ENCODE measurements at regions not wholly inside any gene's neighbourhood (a gene's known extent, or its start where the extent isn't known, plus 50 kb on each side); places are given as distances from the start of the nearest gene placed in this dataset.

GRCh38 chr9:88824711-88825110, 166.6 kb upstream of the S1PR3 start:
- TF ChIP-seq CTCF (IDR thresholded peaks at IDR 0.05; ENCODE audit: insufficient read depth, low read length) = no peak
- no peak for DNase-seq (ENCODE audit: low read depth)

DNA sequence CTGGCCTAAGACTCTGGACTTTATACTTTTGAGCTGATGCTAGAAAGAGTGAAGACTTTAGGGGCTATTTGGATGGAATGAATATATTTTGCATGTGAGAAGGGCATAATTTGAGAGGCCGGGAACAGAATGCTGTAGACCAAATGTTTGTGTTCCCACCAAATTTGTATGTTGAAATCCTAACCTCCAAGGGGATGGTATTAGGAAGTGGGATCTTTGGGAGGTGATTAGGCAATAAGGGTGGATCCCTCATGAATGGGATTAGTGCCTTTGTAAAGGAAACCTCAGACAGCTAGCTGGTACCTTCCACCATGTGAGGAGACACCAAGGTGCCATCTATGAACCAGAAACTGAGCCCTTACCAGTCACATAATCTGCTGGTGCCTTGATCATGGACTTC, 165.1 kb upstream of the S1PR3 start:
- no peak for DNase-seq (ENCODE audit: low read depth)
- H3K4me3 ChIP-seq (ENCODE audit: low read depth, low read length) = no peak overlapping the region
- no peak for TF ChIP-seq CTCF (IDR thresholded peaks at IDR 0.05; ENCODE audit: insufficient read depth, low read length)

More at GRCh38 chr9:88824711-88825110, 166.6 kb upstream of the S1PR3 start:
- H3K4me3 ChIP-seq (ENCODE audit: low read depth, low read length) = no peak overlapping the region

- TF ChIP-seq CTCF (IDR thresholded peaks at IDR 0.05; ENCODE audit: insufficient read depth, low read length) = peak; percentile 13
- no peak overlapping the region for H3K4me3 ChIP-seq (ENCODE audit: low read depth, low read length)
- peak; percentile 87 for DNase-seq (ENCODE audit: low read depth)
These were observed 164.5 kb upstream of the S1PR3 start for GRCh38 chr9:88826771-88827181.

GRCh38 chr9:88828018-88828417, 163.2 kb upstream of the S1PR3 start:
- no peak for TF ChIP-seq CTCF (IDR thresholded peaks at IDR 0.05; ENCODE audit: insufficient read depth, low read length)
- no peak for DNase-seq (ENCODE audit: low read depth)
- no peak overlapping the region for H3K4me3 ChIP-seq (ENCODE audit: low read depth, low read length)

DNA sequence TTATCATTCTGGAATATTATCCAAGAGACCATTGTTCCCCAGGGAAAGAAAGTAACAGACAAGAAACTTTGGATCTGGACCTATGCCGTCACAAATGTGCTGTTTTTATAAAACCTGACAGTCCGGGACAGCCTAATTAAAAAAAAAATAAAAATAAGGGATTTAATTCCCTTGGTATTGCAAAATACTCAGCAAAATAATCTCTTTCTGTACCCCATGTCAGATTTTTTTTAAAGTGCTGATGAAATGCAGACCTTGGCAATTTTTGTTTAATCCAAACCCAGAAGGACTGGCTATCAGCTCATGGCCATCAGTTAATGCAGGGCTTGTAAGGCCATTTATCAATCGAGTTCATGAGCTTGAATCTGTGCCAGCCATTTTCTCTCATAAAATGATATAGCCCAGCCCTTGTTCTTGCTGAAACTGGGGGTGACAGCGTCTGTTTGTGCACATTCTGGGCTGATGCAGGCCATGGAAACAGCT, 162.7 kb upstream of the S1PR3 start:
- H3K4me3 ChIP-seq (ENCODE audit: low read depth, low read length) = no peak overlapping the region
- DNase-seq (ENCODE audit: low read depth) = peak; percentile 70
- no peak for TF ChIP-seq CTCF (IDR thresholded peaks at IDR 0.05; ENCODE audit: insufficient read depth, low read length)

DNA sequence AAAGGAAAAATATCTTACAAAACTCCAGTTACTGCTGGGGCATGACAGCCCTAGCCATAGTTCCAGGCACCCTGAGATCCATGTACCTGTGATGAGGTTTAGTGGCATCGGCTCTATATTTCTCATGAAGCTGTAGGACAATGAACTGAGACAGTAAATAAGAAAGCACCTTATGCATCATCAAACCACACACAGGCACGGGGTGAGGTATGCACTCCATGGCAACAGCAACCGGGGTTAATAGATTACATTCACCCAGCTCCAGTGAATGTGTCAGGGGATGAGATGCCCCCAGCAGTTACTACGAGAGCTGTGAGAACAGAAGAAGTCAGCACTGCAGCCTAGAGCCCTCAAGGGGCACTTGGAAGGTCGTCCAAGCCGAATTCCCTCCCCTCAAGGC, 162.0 kb upstream of the S1PR3 start:
- H3K4me3 ChIP-seq (ENCODE audit: low read depth, low read length) = no peak overlapping the region
- no peak for DNase-seq (ENCODE audit: low read depth)
- TF ChIP-seq CTCF (IDR thresholded peaks at IDR 0.05; ENCODE audit: insufficient read depth, low read length) = no peak

DNA sequence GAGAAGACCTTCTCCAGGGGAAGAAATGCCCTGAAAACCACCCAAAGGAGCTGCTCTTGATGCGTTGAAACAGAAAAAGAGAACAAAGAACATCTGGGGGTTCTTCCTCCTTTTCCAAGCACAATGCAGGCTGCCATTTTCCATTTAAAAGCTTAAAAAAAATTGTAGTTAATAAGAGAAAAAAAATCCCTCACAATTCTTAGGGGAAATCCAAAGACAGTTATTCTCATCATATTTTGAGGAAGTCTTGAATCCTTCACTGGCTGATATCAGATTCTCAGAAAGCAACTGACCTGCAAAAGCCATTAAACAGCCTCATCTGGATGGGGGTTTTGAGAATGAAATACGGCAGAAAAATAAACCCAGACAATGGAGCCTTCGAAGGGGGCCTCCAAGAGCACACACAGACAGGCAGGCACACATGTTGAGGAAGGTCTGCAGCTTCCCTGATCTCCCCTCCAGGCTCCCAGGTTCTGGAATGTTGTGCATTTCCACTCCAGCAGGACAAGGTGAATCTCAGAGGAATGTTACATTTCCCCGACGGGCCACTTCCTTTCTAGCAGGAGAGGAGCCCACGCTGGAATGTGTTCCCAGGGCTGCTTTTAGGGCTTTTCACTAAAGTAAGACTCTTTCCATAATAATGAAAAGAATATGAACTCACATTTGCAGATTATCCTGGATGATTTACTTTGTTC, 159.4 kb upstream of the S1PR3 start:
- no peak for TF ChIP-seq CTCF (IDR thresholded peaks at IDR 0.05; ENCODE audit: insufficient read depth, low read length)
- no peak for DNase-seq (ENCODE audit: low read depth)
- H3K4me3 ChIP-seq (ENCODE audit: low read depth, low read length) = no peak overlapping the region

Measured in fibroblast of the aortic adventitia (primary cell).